NT2/D1 (cell line): ENCODE measurements at regions not wholly inside any gene's neighbourhood (a gene's known extent, or its start where the extent isn't known, plus 50 kb on each side); places are given as distances from the start of the nearest gene placed in this dataset.

Source experiments
- DNase-seq: peaks from one replicate; pipeline ENCODE4 v3.0.0-alpha.2; 2011; ENCODE audit warnings: low read depth, low spot score
- H3K27me3 ChIP-seq: 2 replicates; pipeline ENCODE4 v1.6.0; 2011; ENCODE audit warnings: mild to moderate bottlenecking; ENCODE audit not compliant: insufficient read length, insufficient read depth
- H3K36me3 ChIP-seq: 2 replicates; pipeline ENCODE4 v1.6.1; 2011; ENCODE audit warnings: mild to moderate bottlenecking, low read length, mixed read lengths; ENCODE audit not compliant: insufficient read depth, insufficient read length
- H3K4me1 ChIP-seq: 2 replicates; pipeline ENCODE4 v1.5.1; 2011; ENCODE audit not compliant: insufficient read depth, insufficient read length
- H3K4me3 ChIP-seq: 2 replicates; pipeline ENCODE4 v1.5.1; 2011; ENCODE audit warnings: low read depth; ENCODE audit not compliant: insufficient read length
- H3K9ac ChIP-seq: 2 replicates; pipeline ENCODE4 v1.6.0; 2011; ENCODE audit warnings: low read depth; ENCODE audit not compliant: insufficient read length
- H3K9me3 ChIP-seq: 2 replicates; pipeline ENCODE4 v1.5.1; 2011; ENCODE audit warnings: mild to moderate bottlenecking, low read length; ENCODE audit not compliant: insufficient read depth
- SUZ12 ChIP-seq: IDR thresholded peaks from 2 replicates; pipeline ENCODE4 v1.6.1; 2011; ENCODE audit not compliant: insufficient read length, insufficient read depth; ENCODE audit errors: extremely low read depth
- YY1 ChIP-seq: IDR thresholded peaks from 2 replicates; pipeline ENCODE4 v1.6.1; 2011; ENCODE audit not compliant: insufficient read length, insufficient read depth
- ZNF274 ChIP-seq: IDR thresholded peaks from 2 replicates; pipeline ENCODE4 v1.6.1; 2011; ENCODE audit warnings: mild to moderate bottlenecking, low read depth, low read length

GRCh38 chr12:70040141-70040540 lies 203.1 kb upstream of the CNOT2 start:
- TF ChIP-seq ZNF274 = no peak
- TF ChIP-seq SUZ12 = no peak
- no peak for TF ChIP-seq YY1
- no peaks in the 10 kb centered on the region for H3K36me3 ChIP-seq
- H3K9ac ChIP-seq = no peak overlapping the region
- no peaks in the 10 kb centered on the region for H3K27me3 ChIP-seq
- H3K9me3 ChIP-seq = no peaks in the 10 kb centered on the region
- no peaks in the 10 kb centered on the region for H3K4me1 ChIP-seq
- no peak for DNase-seq
- no peak overlapping the region for H3K4me3 ChIP-seq

DNA sequence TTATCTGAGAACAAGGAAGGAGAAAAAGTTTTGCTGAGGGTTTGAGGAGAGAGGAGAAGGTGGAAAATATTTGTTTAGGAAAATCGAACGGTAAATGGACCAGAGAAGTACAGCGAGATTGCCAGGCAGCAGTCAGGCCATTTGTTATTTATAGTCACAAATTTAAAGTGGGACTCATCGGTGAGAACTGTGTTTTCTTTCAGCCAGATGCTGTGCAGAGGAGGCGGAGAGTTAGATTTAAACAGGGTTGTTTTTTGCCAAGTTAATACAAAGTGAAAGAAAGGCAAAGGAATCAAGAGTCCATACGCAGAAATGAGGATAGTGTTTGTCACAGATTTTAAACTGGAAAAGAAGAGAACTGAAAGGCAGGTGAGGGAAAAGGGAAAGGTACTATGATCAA lies 200.6 kb upstream of the CNOT2 start:
- Histone ChIP-seq H3K9me3 (no peaks in the 10 kb centered on the region), H3K4me1 (no peaks in the 10 kb centered on the region), H3K36me3 (no peaks in the 10 kb centered on the region), H3K4me3 (no peak overlapping the region), H3K27me3 (no peaks in the 10 kb centered on the region), H3K9ac (no peak overlapping the region)
- no peak for DNase-seq
- TF ChIP-seq YY1 (no peak), ZNF274 (no peak), SUZ12 (no peak)

- H3K36me3 ChIP-seq = no peaks in the 10 kb centered on the region
- H3K9me3 ChIP-seq = no peaks in the 10 kb centered on the region
- no peak for TF ChIP-seq SUZ12
- TF ChIP-seq YY1 = no peak
- TF ChIP-seq ZNF274 = no peak
- H3K9ac ChIP-seq = no peak overlapping the region
- H3K27me3 ChIP-seq = no peaks in the 10 kb centered on the region
- no peak for DNase-seq
- no peak overlapping the region for H3K4me3 ChIP-seq
- no peaks in the 10 kb centered on the region for H3K4me1 ChIP-seq
Observed at GRCh38 chr12:70043490-70044138, 199.6 kb upstream of the CNOT2 start.

- Histone ChIP-seq H3K9ac (no peak overlapping the region), H3K36me3 (no peaks in the 10 kb centered on the region), H3K4me3 (no peak overlapping the region), H3K9me3 (no peaks in the 10 kb centered on the region), H3K4me1 (no peaks in the 10 kb centered on the region), H3K27me3 (no peaks in the 10 kb centered on the region)
- TF ChIP-seq YY1 (no peak), SUZ12 (no peak), ZNF274 (no peak)
- DNase-seq = no peak
Observed at GRCh38 chr12:70044167-70044566, 199.1 kb upstream of the CNOT2 start.

- no peak for DNase-seq
- Histone ChIP-seq H3K4me1 (no peaks in the 10 kb centered on the region), H3K27me3 (no peaks in the 10 kb centered on the region), H3K9ac (no peak overlapping the region), H3K4me3 (no peak overlapping the region), H3K36me3 (no peaks in the 10 kb centered on the region), H3K9me3 (no peaks in the 10 kb centered on the region)
- TF ChIP-seq YY1 (no peak), SUZ12 (no peak), ZNF274 (no peak)
Observed at GRCh38 chr12:70045036-70045435, 198.2 kb upstream of the CNOT2 start.

DNA sequence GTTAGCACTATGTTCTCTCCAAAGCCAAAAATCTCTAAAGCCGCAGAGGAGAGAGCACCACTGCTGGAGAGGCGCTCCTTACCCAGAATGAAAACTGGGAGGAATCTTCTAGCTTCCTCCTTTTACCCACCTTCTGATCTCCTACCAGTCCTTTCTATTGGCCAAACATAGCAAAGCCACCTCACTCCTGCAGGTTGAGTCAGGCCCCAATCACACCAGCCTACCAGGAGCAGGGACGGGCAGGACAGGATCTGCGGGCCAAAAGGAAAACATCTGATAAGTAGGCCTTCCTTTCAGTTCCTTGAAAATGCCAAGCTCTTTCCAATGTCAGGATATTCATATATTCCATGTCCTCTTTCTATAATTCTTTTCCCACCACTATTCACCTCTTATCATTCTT lies 197.7 kb upstream of the CNOT2 start:
- no peaks in the 10 kb centered on the region for H3K9me3 ChIP-seq
- no peaks in the 10 kb centered on the region for H3K27me3 ChIP-seq
- no peak for TF ChIP-seq YY1
- TF ChIP-seq ZNF274 = no peak
- TF ChIP-seq SUZ12 = no peak
- H3K4me3 ChIP-seq = no peak overlapping the region
- no peaks in the 10 kb centered on the region for H3K4me1 ChIP-seq
- no peak for DNase-seq
- H3K9ac ChIP-seq = no peak overlapping the region
- no peaks in the 10 kb centered on the region for H3K36me3 ChIP-seq

DNA sequence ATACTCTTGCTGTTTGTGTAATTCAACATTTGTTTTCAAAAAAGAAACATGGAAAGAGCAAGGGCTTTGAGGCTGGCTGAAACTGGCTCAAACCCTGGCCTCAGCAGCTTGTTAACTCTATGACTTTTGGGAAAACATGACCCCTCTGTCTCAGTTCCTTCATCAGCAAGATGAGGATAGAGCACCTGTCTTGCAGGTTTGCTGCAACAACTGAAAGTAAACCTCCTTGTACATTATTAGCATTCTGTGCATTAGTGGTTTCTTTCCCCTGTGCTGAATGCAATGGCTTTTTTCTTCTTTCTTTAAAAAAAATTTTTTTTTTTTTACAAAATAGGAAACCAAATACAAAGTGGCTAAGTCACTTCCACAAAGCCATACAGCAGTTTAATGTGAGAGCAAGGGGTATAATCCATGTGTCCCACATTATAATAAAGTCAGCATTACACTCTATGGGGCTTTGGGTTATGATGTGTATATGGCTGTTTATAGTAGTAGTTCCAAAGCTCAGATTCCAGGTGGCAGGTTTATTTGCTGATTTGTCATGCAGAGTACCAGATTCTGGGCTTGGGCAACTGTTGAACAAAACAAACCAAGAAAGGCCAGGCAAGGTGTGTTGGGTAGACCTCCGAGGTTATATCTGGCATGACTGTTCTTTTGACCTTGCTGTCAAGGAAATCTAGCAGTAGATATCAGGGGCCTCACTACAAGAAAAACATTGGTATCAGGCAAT lies 194.5 kb upstream of the CNOT2 start:
- no peak for TF ChIP-seq YY1
- no peaks in the 10 kb centered on the region for H3K4me1 ChIP-seq
- DNase-seq = no peak
- no peak overlapping the region for H3K4me3 ChIP-seq
- no peaks in the 10 kb centered on the region for H3K27me3 ChIP-seq
- H3K9ac ChIP-seq = no peak overlapping the region
- no peaks in the 10 kb centered on the region for H3K9me3 ChIP-seq
- no peaks in the 10 kb centered on the region for H3K36me3 ChIP-seq
